ENCODE measurements at regions not wholly inside any gene's neighbourhood (a gene's known extent, or its start where the extent isn't known, plus 50 kb on each side); places are given as distances from the start of the nearest gene placed in this dataset.
"Not testable (repeated sequence)": the region's sequence is repeated elsewhere in the genome, so short reads cannot be mapped to it uniquely, and the experiment has no call there.

DNA sequence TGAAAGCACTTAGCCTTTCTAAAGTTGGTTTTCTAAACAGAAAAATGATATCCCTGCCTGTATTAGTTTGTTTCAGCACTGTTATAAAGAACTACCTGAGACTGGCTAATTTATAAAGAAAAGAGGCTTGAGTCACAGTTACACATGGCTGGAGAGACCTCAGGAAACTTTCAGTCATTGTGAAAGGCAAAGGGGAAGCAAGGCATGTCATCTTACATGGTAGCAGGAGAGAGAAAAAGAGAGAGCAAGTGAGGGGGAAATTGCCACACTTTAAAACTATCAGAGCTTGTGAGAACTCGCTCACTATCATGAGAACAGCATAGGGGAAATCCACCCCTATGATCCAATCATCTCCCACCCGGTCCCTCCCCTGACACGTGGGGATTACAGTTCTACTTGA, 64.9 kb downstream of the FAM170A start:
- no peak for DNase-seq (ENCODE audit: low spot score)

DNA sequence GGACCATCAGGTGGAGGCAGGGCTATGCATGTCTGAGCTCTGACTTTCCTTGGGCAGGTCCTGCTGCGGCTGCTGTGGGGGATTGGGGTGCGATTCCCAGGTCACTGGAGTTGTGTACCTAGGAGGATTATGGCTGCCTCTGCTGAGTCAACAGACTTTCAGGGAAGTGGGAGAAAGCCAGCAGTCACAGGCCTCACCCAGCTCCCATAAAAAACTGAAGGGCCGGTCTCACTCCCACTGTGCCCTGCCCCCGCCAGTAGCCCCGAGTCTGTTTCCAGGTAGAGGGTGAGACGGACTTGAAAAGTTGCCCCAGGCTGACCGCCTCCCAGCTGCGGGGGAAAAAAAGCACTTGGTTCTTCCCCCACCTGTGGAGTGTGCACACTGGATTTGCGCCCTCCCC, 76.7 kb downstream of the FAM170A start:
- DNase-seq (ENCODE audit: low spot score) = no peak

- no peak for DNase-seq (ENCODE audit: low spot score)
Measured at GRCh38 chr5:119708076-119708790, 78.9 kb downstream of the FAM170A start.

DNA sequence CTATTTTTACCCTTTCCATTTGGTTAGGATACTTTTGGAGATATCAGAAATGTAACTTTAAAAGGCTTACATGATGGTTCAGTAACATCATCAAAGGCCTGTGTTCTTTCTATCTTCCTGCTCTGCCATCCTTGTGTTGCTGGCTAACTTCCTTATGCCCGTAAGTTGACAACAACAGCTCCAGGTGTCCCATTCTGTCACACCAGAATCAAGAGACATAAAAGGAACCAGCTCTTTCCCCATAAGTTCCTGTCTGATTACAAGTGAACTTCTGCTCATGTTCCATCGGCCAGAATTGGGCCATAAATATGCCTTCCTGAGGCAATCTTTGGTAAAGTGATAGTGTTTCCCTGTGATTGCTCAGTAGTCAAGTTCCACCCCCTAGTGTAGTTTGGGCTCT, 92.4 kb downstream of the FAM170A start:
- DNase-seq (ENCODE audit: low spot score) = no peak

DNA sequence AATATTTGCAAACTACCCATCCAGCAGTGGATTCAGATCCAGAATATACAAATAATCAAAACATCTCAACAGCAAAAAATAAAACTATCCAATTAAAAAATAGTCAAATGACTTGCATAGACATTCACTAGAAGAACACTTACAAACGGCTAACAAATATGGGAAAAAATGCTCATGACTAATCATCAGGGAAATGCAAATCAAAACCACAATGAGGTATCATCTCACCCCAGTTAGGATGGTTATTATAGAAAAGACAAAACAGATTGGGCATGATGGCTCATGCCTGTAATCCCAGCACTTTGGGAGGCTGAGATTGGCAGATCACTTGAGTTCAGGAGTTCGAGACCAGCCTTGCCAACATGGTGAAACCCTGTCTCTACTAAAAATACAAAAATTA, 95.9 kb downstream of the FAM170A start:
- DNase-seq (ENCODE audit: low spot score) = not testable (repeated sequence)

- DNase-seq (ENCODE audit: low spot score) = no peak
Measured at GRCh38 chr5:119726544-119726943, 97.2 kb downstream of the FAM170A start.

- DNase-seq (ENCODE audit: low spot score) = no peak
Measured at GRCh38 chr5:119740225-119740624, 110.9 kb downstream of the FAM170A start.

DNA sequence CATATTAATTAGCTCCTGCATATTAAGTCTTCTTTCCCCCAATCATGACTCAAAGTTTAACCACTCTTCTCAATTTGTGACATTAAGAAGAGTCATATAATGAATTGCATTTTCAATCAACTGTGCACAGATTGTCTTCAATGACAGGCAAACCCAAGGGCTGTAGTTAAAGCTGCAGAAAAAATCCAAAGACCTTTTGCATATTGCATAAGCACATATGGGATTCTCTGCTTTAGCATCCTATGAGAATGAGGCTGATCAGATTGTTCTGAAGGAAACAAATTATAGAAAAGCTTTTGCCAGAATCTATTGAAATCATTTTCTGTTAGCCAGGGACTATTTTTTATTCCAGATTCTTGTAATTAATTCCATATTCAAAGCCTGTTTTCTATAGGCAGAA, 112.3 kb downstream of the FAM170A start:
- no peak for DNase-seq (ENCODE audit: low spot score)

DNA sequence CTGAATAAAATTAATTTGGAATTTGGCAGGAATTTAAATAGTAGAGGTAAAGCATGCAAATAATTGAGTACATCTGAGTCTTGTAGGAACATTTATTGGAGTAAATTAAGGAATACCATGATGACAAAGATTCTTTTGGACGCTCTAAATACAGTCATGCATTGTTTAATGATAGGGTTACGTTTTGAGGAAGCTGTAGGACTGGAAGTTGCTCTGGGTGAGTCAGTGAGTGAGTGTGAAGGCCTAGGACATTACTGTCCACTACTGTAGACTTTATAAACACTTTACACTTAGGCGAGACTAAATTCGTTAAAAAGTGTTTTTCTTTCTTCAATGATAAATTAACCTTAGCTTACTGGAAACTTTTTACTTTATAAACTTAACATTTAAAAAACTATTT, 113.0 kb downstream of the FAM170A start:
- DNase-seq (ENCODE audit: low spot score) = peak; percentile 4

GRCh38 chr5:119743927-119744326, 114.6 kb downstream of the FAM170A start:
- DNase-seq (ENCODE audit: low spot score) = peak; percentile 8

GRCh38 chr5:119745976-119746375, 116.6 kb downstream of the FAM170A start:
- no peak for DNase-seq (ENCODE audit: low spot score)

DNA sequence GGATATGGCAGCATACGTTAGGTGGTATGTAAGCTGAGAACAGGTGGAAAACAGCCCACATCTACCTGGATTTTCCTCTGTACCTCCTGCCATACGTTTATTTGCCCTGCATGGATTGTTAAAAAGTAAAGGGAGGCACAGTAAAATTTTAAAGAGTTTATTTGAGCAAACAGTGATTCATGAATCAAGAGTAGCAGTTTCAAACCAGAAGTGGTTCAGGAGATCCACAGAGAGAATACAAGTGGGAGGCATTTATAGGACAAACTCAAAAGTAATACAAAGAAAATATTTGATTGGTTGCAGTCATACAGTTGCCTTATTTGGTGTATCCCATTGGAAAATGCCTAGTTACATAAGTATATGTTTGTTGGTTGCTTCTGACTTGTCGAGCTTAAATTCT, 117.6 kb downstream of the FAM170A start:
- DNase-seq (ENCODE audit: low spot score) = no peak

- no peak for DNase-seq (ENCODE audit: low spot score)
Measured at GRCh38 chr5:119750887-119751733, 121.8 kb downstream of the FAM170A start.

DNA sequence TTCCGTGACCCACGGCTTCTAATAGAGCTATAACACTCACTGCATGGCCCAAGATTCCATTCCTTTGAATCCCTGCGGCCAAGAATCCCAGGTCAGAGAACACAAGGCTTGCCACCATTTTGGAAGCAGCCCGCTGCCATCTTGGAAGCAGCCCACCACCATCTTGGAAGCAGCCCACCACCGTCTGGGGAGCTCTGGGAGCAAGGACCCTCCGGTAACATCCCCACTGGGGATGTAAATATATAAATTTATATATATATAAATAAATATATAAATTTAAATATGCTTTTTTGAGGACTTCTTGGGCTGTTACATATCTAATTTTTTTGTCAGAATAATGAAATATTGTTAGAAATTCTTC, 122.4 kb downstream of the FAM170A start:
- DNase-seq (ENCODE audit: low spot score) = no peak

DNA sequence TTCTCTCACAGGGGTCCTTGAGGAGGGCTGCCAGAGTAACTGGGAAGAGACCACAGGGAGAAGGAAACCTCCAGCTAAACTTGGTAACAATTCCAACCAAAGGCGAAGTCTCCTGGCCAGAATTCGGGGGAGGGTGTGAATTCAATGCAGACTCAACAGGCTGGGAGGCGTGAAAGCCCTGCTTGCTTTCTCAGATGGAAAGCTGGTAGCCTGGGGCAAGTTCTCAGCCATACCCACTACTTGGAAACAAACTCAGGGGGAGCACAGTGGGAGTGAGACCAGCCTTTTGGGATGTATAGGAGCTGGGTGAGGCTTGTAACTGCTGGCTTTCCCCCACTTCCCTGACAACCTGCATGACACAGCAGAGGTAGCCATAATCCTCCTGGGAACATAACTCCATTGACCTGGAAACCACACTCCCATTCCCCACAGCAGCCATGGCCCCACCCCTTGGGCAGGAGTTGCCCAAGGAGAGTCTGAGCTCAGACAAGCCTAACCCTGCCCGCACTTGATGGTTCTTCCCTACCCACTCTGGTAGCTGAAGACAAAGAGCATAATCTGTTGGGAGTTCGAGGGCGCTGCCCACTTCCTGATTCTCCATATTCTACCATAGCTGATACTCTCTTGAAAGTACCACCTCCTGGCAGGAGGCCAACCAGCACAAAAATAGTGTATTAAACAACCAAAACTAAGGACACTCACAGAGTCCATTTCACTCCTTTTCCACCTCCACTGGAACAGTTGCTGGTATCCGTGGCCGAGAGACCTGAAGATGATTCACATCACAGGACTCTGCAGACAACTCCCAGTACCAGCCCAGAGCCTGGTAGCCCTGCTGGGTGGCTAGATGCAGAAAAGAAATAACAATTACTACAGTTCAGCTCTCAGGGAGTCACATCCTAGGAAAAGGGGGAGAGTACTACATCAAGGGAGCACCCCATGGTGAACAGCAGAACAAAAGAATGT, 123.8 kb downstream of the FAM170A start:
- no peak for DNase-seq (ENCODE audit: low spot score)

- DNase-seq (ENCODE audit: low spot score) = not testable (repeated sequence)
Measured at GRCh38 chr5:119754825-119755224, 125.5 kb downstream of the FAM170A start.

GRCh38 chr5:119757276-119757675, 127.9 kb downstream of the FAM170A start:
- no peak for DNase-seq (ENCODE audit: low spot score)

- not testable (repeated sequence) for DNase-seq (ENCODE audit: low spot score)
Measured at GRCh38 chr5:119769695-119770693, 140.6 kb downstream of the FAM170A start.

DNA sequence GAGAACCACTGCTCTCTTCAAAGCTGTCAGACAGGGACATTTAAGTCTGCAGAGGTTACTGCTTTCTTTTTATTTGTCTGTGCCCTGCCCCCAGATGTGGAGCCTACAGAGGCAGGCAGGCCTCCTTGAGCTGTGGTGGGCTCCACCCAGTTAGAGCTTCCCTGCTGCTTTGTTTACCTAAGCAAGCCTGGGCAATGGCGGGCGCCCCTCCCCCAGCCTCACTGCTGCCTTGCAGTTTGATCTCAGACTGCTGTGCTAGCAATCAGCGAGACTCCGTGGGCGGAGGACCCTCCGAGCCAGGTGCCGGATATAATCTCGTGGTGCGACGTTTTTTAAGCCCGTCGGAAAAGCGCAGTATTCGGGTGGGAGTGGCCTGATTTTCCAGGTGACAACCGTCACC, 150.8 kb downstream of the FAM170A start:
- not testable (repeated sequence) for DNase-seq (ENCODE audit: low spot score)

DNA sequence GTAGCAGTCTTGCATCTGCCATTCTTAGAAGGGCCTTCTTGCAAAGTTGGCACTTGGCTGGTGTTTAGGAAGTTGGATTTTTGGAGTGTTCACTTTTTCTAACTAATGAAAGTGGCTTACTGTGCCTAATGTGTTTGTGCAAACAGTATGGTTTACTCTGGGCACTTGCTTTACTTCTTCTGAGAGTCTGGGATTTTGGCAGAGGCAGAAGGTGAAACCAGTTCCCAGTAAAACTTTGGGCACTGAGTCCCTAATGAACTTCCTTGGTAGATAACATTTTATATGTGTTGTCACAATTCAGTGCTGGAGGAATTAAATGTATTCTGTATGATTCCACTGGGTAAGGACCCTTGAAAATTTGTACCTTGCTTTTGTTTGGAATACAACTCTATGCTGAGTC, 155.7 kb downstream of the FAM170A start:
- DNase-seq (ENCODE audit: low spot score) = no peak

Data from COLO829 (cell line).